ENCODE measurements at regions not wholly inside any gene's neighbourhood (a gene's known extent, or its start where the extent isn't known, plus 50 kb on each side); places are given as distances from the start of the nearest gene placed in this dataset.

- Histone ChIP-seq H3K9me3 (no peaks in the 10 kb centered on the region), H3K27me3 (no peaks in the 10 kb centered on the region)
- intact Hi-C loops (cut with DNase I): loop anchor here in 2 of 10 donors (10.0 kb wide), 1 partner anchor 278 kb away; the partner anchor contains the start of gene TENT5A (in 2 of the 2)
Observed at GRCh38 chr6:82032444-82032843, 215.1 kb downstream of the IBTK start.

DNA sequence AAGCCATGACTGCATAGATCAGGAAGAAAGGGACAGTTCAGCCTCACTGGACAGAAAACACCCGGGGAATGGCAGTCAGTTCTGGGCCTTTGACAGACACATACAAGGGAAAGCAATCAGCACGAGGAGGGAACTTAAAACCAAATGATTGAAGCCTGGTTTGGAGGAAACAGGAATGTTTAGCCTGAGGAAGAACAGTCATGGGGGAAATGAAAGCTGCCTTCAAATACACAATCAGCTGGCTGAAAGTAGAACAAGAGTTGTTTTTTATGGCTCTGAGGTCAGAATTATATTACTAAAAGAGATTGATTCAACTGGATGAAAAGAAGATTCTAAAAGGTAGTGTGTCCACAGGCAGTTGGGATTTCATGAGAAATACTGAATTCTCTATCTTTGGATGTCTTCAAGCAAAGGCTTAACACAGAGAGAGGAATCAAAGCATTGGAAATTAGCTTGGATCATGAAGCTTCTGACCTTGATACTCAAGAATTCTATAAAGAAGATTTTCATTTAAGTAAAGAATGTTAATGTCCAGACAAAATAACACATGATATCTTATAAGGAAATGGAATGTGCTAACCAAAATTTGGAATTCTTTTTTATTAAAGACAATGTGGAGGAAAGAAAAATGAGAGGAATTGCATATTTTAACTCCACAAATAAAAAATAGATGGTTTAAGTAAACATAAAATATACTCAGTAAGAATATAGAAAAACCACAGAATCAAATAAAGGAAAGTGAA, 216.6 kb downstream of the IBTK start:
- DNase-seq (no peak), ATAC-seq (no peak)
- no peaks in the 10 kb centered on the region for H3K27me3 ChIP-seq
- WGBS, 4 donors: 40 to 63% (median 57%) methylated on average over 2 of the region's 2 CpGs
- H3K27ac ChIP-seq: peak overlapping the region in 1 of 12 donors; percentile 24
- no peaks in the 10 kb centered on the region for H3K36me3 ChIP-seq
- H3K9me3 ChIP-seq: no peaks in the 10 kb centered on the region
- TF ChIP-seq CTCF (IDR thresholded peaks at IDR 0.05) (no peak), POLR2A (IDR thresholded peaks at IDR 0.05) (no peak)
- intact Hi-C loops (cut with DNase I): loop anchor here in 2 of 10 donors (10.0 kb wide), 1 partner anchor 276 kb away; the partner anchor contains the start of gene TENT5A (in 2 of the 2)
- no peak overlapping the region for H3K4me3 ChIP-seq
- H3K4me1 ChIP-seq: peaks cover 0 to 30% (median 2%) of the 10 kb centered on the region in 12 donors

More at GRCh38 chr6:82032444-82032843, 215.1 kb downstream of the IBTK start:
- Histone ChIP-seq H3K4me3 (no peak overlapping the region), H3K4me1 (peaks cover 0 to 30% (median 2%) of the 10 kb centered on the region in 12 donors), H3K36me3 (no peaks in the 10 kb centered on the region), H3K27ac (no peak overlapping the region)
- DNase-seq: no peak
- TF ChIP-seq CTCF (IDR thresholded peaks at IDR 0.05) (no peak), POLR2A (IDR thresholded peaks at IDR 0.05) (no peak)
- ATAC-seq: no peak

DNA sequence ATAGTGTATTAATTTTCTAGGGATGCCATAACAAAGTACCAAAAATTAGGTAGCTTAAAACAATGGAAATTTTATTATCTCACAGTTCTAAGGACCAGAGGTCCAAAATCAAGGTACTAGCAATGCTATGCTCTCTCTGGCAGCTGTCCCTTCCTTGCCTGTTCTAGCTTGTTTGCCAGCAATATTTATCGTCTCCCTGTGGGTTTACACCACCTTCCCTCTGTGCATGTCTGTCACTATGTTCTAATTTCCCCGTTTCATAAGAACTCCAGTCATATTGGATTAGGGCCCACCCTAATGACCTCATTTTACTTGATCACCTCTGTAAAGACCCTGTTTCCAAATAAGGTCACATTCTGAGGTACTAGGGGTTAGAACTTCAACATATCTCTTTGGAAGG, 217.2 kb downstream of the IBTK start:
- no peak for TF ChIP-seq CTCF (IDR thresholded peaks at IDR 0.05)
- TF ChIP-seq POLR2A (IDR thresholded peaks at IDR 0.05): no peak
- ATAC-seq (peak in 1 of 4 donors; percentile 15), DNase-seq (no peak)
- peaks cover 0 to 28% (median 2%) of the 10 kb centered on the region in 12 donors for H3K4me1 ChIP-seq
- 34 to 58% (median 53%) methylated on average over 2 of the region's 2 CpGs for WGBS, 4 donors
- H3K36me3 ChIP-seq: no peaks in the 10 kb centered on the region
- intact Hi-C loops (cut with DNase I): loop anchor here in 2 of 10 donors (10.0 kb wide), 1 partner anchor 276 kb away; the partner anchor contains the start of gene TENT5A (in 2 of the 2)
- no peaks in the 10 kb centered on the region for H3K9me3 ChIP-seq
- H3K4me3 ChIP-seq: no peak overlapping the region
- H3K27me3 ChIP-seq: no peaks in the 10 kb centered on the region
- H3K27ac ChIP-seq: peak overlapping the region in 1 of 12 donors; percentile 24

DNA sequence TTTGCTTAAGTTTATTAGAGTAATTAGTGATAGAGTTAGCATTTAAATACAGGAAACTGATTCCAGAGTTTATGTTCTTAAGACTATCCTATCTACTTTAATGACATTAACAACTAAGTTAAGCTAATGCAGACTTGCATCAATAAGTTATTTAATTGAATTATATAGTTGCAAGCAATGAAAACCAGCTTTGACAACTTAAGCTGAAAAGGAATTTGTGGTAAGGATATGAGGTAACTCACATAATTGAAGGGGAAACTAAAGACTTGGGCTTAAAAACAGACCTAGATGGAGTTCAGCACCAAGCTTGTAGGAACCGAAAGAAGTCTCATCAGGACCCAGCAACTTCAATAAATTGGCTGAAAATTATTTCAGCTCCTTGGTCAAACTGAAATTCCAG, 222.3 kb downstream of the IBTK start:
- no peaks in the 10 kb centered on the region for H3K27me3 ChIP-seq
- intact Hi-C loops (cut with DNase I): no loop called here
- H3K36me3 ChIP-seq: no peaks in the 10 kb centered on the region
- no peak for ATAC-seq
- TF ChIP-seq POLR2A (IDR thresholded peaks at IDR 0.05) (no peak), CTCF (IDR thresholded peaks at IDR 0.05) (no peak)
- no peak overlapping the region for H3K4me3 ChIP-seq
- H3K9me3 ChIP-seq: no peaks in the 10 kb centered on the region
- WGBS, 4 donors: 79 to 100% (median 88%) methylated on average over 1 of the region's 1 CpG
- DNase-seq: no peak
- no peak overlapping the region for H3K27ac ChIP-seq
- H3K4me1 ChIP-seq: peaks cover 0 to 15% (median under 1%) of the 10 kb centered on the region in 12 donors
